ENCODE measurements at regions not wholly inside any gene's neighbourhood (a gene's known extent, or its start where the extent isn't known, plus 50 kb on each side); places are given as distances from the start of the nearest gene placed in this dataset.

DNA sequence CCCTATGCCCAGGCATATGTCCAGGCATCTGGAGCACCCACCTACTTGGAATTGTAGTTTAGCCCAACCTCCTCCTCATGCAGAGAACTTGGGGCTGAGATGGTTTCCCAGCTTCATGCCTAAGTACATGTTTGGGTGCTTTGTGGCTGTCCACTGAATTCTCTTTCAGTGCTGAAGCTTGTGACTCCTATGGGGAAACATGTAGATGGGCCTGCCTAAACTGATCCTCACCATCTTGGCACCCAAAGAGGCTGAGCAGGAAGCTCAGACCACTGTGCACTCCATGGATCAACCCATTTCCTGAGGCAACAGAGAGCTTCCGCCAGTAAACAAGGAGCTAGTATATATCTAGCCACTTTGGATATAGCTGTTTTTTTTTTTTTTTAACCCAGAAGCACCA is 2733.7 kb downstream of the PCDH7 start (continued):
- no peak for TF ChIP-seq SIN3A (IDR thresholded peaks at IDR 0.05; ENCODE audit: low read depth)

DNA sequence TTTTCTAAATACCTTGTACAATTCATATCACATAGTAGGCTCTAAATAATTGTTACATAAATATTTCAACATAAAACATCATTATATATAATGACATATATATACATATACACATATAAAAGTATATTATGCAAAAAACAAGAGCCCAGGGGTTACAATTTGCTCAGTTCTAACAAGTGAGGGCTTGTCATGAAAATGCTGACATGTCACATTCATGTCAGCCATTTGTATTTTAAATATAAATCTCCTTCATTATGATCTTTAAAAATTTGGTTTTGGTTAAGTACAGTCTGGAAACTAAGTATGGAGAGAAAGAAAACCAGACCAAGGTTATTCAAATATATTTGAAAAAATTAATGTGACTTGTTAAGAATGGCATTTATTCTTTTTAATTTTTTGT is 2745.4 kb downstream of the PCDH7 start:
- H2AFZ ChIP-seq (ENCODE audit: low read depth, low read length, poor library complexity, severe bottlenecking) = no peak overlapping the region
- intact Hi-C loops (cut with micrococcal nuclease) = no loop called here

More for the DNA sequence above, 2745.4 kb downstream of the PCDH7 start:
- no peak for ATAC-seq
- H3K27me3 ChIP-seq (ENCODE audit: insufficient read depth, low read length) = no peaks in the 10 kb centered on the region
- H3K9ac ChIP-seq (ENCODE audit: low read length) = no peak overlapping the region
- H3K79me2 ChIP-seq (ENCODE audit: insufficient read depth, low read length) = no peaks in the 10 kb centered on the region
- no peaks in the 10 kb centered on the region for H3K9me3 ChIP-seq (ENCODE audit: control insufficient read depth in 1 of 2, insufficient read depth in 1 of 2, low read depth in 1 of 2, low read length in 2 of 2)
- no peak overlapping the region for H3K27ac ChIP-seq (ENCODE audit: low read depth, low read length)
- H4K20me1 ChIP-seq (ENCODE audit: insufficient read depth) = no peaks in the 10 kb centered on the region
- TF ChIP-seq FOSL1 (IDR thresholded peaks at IDR 0.05; ENCODE audit: low read depth) (no peak), ZNF274 (IDR thresholded peaks at IDR 0.05; ENCODE audit: low read depth, low read length) (no peak), REST (IDR thresholded peaks at IDR 0.05; ENCODE audit: low read depth) (no peak), SIN3A (IDR thresholded peaks at IDR 0.05; ENCODE audit: low read depth) (no peak), SP1 (IDR thresholded peaks at IDR 0.05; ENCODE audit: low read depth) (no peak), MAX (IDR thresholded peaks at IDR 0.05) (no peak), EZH2phosphoT487 (IDR thresholded peaks at IDR 0.05; ENCODE audit: borderline replicate concordance) (no peak), ATF3 (IDR thresholded peaks at IDR 0.05) (no peak), EZH2 (IDR thresholded peaks at IDR 0.05) (no peak), CBX3 (IDR thresholded peaks at IDR 0.05; ENCODE audit: low read depth) (no peak), EGR1 (IDR thresholded peaks at IDR 0.05; ENCODE audit: low read depth) (no peak), RAD21 (IDR thresholded peaks at IDR 0.05; ENCODE audit: low read depth) (no peak), ELF1 (IDR thresholded peaks at IDR 0.05; ENCODE audit: borderline replicate concordance, low read depth) (no peak), SRF (IDR thresholded peaks at IDR 0.05; ENCODE audit: low read depth) (no peak), JUND (IDR thresholded peaks at IDR 0.05) (no peak), YY1 (IDR thresholded peaks at IDR 0.05; ENCODE audit: extremely low read depth, insufficient replicate concordance, low read depth, low read length) (no peak)
- TF ChIP-seq, protein P1, sequence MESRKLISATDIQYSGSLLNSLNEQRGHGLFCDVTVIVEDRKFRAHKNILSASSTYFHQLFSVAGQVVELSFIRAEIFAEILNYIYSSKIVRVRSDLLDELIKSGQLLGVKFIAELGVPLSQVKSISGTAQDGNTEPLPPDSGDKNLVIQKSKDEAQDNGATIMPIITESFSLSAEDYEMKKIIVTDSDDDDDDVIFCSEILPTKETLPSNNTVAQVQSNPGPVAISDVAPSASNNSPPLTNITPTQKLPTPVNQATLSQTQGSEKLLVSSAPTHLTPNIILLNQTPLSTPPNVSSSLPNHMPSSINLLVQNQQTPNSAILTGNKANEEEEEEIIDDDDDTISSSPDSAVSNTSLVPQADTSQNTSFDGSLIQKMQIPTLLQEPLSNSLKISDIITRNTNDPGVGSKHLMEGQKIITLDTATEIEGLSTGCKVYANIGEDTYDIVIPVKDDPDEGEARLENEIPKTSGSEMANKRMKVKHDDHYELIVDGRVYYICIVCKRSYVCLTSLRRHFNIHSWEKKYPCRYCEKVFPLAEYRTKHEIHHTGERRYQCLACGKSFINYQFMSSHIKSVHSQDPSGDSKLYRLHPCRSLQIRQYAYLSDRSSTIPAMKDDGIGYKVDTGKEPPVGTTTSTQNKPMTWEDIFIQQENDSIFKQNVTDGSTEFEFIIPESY (IDR thresholded peaks at IDR 0.05; ENCODE audit: extremely low read depth, insufficient replicate concordance, low read length) = no peak
- no peaks in the 10 kb centered on the region for H3K36me3 ChIP-seq (ENCODE audit: control insufficient read depth in 1 of 2, insufficient read depth in 2 of 2, low read length in 2 of 2)
- no peak overlapping the region for H3K4me3 ChIP-seq (replicated peaks in 1 of 2; ENCODE audit: low read depth in 1 of 2, low read length in 2 of 2)
- DNase-seq (ENCODE audit: low read depth, low spot score) = no peak
- ChIA-PET RAD21 (ENCODE audit: low non-redundant PET in 1 of 2, low total read pairs in 2 of 2, uncharacterized antibody in 2 of 2, unreplicated experiment in 2 of 2) (no interaction called here), CTCF (no interaction called here), POLR2A (no interaction called here)
- no peaks in the 10 kb centered on the region for H3K4me1 ChIP-seq (ENCODE audit: control insufficient read depth in 1 of 2, insufficient read depth in 2 of 2, low read length in 2 of 2)
- H3K9me2 ChIP-seq (ENCODE audit: insufficient read depth) = no peaks in the 10 kb centered on the region
- H3K4me2 ChIP-seq (ENCODE audit: low read length) = no peak overlapping the region
- BruUV-seq (replicated peaks) = no TSS peak

All from HCT116 (cell line).